ENCODE measurements at regions not wholly inside any gene's neighbourhood (a gene's known extent, or its start where the extent isn't known, plus 50 kb on each side); places are given as distances from the start of the nearest gene placed in this dataset.

- H3K79me2 ChIP-seq (ENCODE audit: insufficient read depth, low read depth) = no peaks in the 10 kb centered on the region
- TF ChIP-seq CTCF (conservative IDR thresholded peaks at IDR 0.05; ENCODE audit: low read depth, low read length) = no peak
- H3K27ac ChIP-seq = no peak overlapping the region
- H3K4me3 ChIP-seq (IDR thresholded peaks at IDR 0.05; ENCODE audit: insufficient read depth, low read depth, low read length) = no peak overlapping the region
- no peak overlapping the region for H3K9ac ChIP-seq
- H3K36me3 ChIP-seq (ENCODE audit: insufficient read depth) = no peaks in the 10 kb centered on the region
- H2AFZ ChIP-seq (ENCODE audit: low read depth) = no peak overlapping the region
- H3K4me1 ChIP-seq (ENCODE audit: low read depth, poor library complexity, severe bottlenecking) = no peaks in the 10 kb centered on the region
- no peak overlapping the region for H3K4me2 ChIP-seq
- no peaks in the 10 kb centered on the region for H4K20me1 ChIP-seq (ENCODE audit: insufficient read depth)
- H3K27me3 ChIP-seq (ENCODE audit: insufficient read depth, low read depth) = peaks cover 19% of the 10 kb centered on the region; the same call in 1 of the 2 replicates
Measured at GRCh38 chr1:4121834-4122512, 221.9 kb upstream of the C1orf174 start.

GRCh38 chr1:4122513-4123160, 222.6 kb upstream of the C1orf174 start:
- H3K4me2 ChIP-seq = no peak overlapping the region
- no peak for TF ChIP-seq CTCF (conservative IDR thresholded peaks at IDR 0.05; ENCODE audit: low read depth, low read length)
- H3K79me2 ChIP-seq (ENCODE audit: insufficient read depth, low read depth) = no peaks in the 10 kb centered on the region
- H3K4me3 ChIP-seq (IDR thresholded peaks at IDR 0.05; ENCODE audit: insufficient read depth, low read depth, low read length) = no peak overlapping the region
- H2AFZ ChIP-seq (ENCODE audit: low read depth) = no peak overlapping the region
- H3K9ac ChIP-seq = no peak overlapping the region
- H4K20me1 ChIP-seq (ENCODE audit: insufficient read depth) = no peaks in the 10 kb centered on the region
- peaks cover 21% of the 10 kb centered on the region; the same call in 1 of the 2 replicates for H3K27me3 ChIP-seq (ENCODE audit: insufficient read depth, low read depth)
- H3K27ac ChIP-seq = no peak overlapping the region
- no peaks in the 10 kb centered on the region for H3K4me1 ChIP-seq (ENCODE audit: low read depth, poor library complexity, severe bottlenecking)
- H3K36me3 ChIP-seq (ENCODE audit: insufficient read depth) = no peaks in the 10 kb centered on the region

- Histone ChIP-seq H3K79me2 (ENCODE audit: insufficient read depth, low read depth) (no peaks in the 10 kb centered on the region), H3K9ac (no peak overlapping the region), H4K20me1 (ENCODE audit: insufficient read depth) (no peaks in the 10 kb centered on the region), H3K27me3 (ENCODE audit: insufficient read depth, low read depth) (peaks cover 19% of the 10 kb centered on the region; the same call in 1 of the 2 replicates), H3K36me3 (ENCODE audit: insufficient read depth) (no peaks in the 10 kb centered on the region), H3K4me1 (ENCODE audit: low read depth, poor library complexity, severe bottlenecking) (no peaks in the 10 kb centered on the region), H3K4me2 (no peak overlapping the region), H2AFZ (ENCODE audit: low read depth) (no peak overlapping the region), H3K4me3 (IDR thresholded peaks at IDR 0.05; ENCODE audit: insufficient read depth, low read depth, low read length) (no peak overlapping the region), H3K27ac (no peak overlapping the region)
- TF ChIP-seq CTCF (conservative IDR thresholded peaks at IDR 0.05; ENCODE audit: low read depth, low read length) = no peak
Measured at GRCh38 chr1:4124631-4125145, 224.6 kb upstream of the C1orf174 start.

DNA sequence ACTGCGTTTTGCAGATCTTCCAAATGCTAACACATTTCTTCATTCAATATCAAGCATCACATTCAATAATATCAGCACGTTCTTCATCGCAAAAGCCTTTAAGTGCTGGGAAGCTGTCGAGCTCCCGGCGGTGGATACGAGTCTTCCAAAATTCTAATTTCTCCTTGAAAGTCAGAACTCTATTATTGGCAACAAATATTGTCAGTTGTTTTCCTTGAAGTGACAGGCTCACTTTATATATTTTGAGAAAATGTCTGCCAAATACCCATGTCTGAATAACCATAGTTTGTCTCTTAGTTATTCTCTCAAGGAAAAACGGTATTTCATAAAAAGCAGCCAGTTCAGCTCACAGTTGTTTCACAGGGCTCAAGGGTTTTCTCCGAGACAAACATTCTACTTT, 226.2 kb upstream of the C1orf174 start:
- H3K36me3 ChIP-seq (ENCODE audit: insufficient read depth) = no peaks in the 10 kb centered on the region
- H4K20me1 ChIP-seq (ENCODE audit: insufficient read depth) = no peaks in the 10 kb centered on the region
- H3K4me1 ChIP-seq (ENCODE audit: low read depth, poor library complexity, severe bottlenecking) = no peaks in the 10 kb centered on the region
- no peak overlapping the region for H2AFZ ChIP-seq (ENCODE audit: low read depth)
- no peak overlapping the region for H3K9ac ChIP-seq
- H3K4me2 ChIP-seq = no peak overlapping the region
- no peak overlapping the region for H3K4me3 ChIP-seq (IDR thresholded peaks at IDR 0.05; ENCODE audit: insufficient read depth, low read depth, low read length)
- H3K27me3 ChIP-seq (ENCODE audit: insufficient read depth, low read depth) = peaks cover 25% of the 10 kb centered on the region; the same call in 1 of the 2 replicates
- no peaks in the 10 kb centered on the region for H3K79me2 ChIP-seq (ENCODE audit: insufficient read depth, low read depth)
- no peak overlapping the region for H3K27ac ChIP-seq
- no peak for TF ChIP-seq CTCF (conservative IDR thresholded peaks at IDR 0.05; ENCODE audit: low read depth, low read length)
